HuH-7.5 (cell line): ENCODE measurements at regions not wholly inside any gene's neighbourhood (a gene's known extent, or its start where the extent isn't known, plus 50 kb on each side); places are given as distances from the start of the nearest gene placed in this dataset.
"Not testable (repeated sequence)": the region's sequence is repeated elsewhere in the genome, so short reads cannot be mapped to it uniquely, and the experiment has no call there.

Experiments
- DNase-seq: peaks from one replicate; pipeline ENCODE4 v3.0.0; 2011; ENCODE audit warnings: low spot score

GRCh38 chr2:184444623-184445223 is 153.6 kb upstream of the ZNF804A start:
- DNase-seq, result no peak

- DNase-seq, result no peak
Observed at GRCh38 chr2:184449760-184450159, 148.6 kb upstream of the ZNF804A start.

- no peak for DNase-seq
Observed at GRCh38 chr2:184452907-184453306, 145.4 kb upstream of the ZNF804A start.

- DNase-seq, result no peak
Observed at GRCh38 chr2:184455624-184456023, 142.7 kb upstream of the ZNF804A start.

- DNase-seq, result not testable (repeated sequence)
Observed at GRCh38 chr2:184456693-184457092, 141.6 kb upstream of the ZNF804A start.

- DNase-seq, result peak; percentile 5
Observed at GRCh38 chr2:184463102-184463865, 135.0 kb upstream of the ZNF804A start.

GRCh38 chr2:184463866-184464248 is 134.5 kb upstream of the ZNF804A start:
- DNase-seq, result no peak

- DNase-seq, result no peak
Observed at GRCh38 chr2:184468826-184469225, 129.5 kb upstream of the ZNF804A start.

- no peak for DNase-seq
Observed at GRCh38 chr2:184472481-184472880, 125.8 kb upstream of the ZNF804A start.

GRCh38 chr2:184481865-184482264 is 116.5 kb upstream of the ZNF804A start:
- DNase-seq, result no peak

- no peak for DNase-seq
Observed at GRCh38 chr2:184498936-184499335, 99.4 kb upstream of the ZNF804A start.

GRCh38 chr2:184504252-184504651 is 94.1 kb upstream of the ZNF804A start:
- DNase-seq, result no peak

GRCh38 chr2:184507254-184507653 is 91.1 kb upstream of the ZNF804A start:
- no peak for DNase-seq

GRCh38 chr2:184517402-184517801 is 80.9 kb upstream of the ZNF804A start:
- DNase-seq, result no peak

- no peak for DNase-seq
Observed at GRCh38 chr2:184520441-184520840, 77.9 kb upstream of the ZNF804A start.

- DNase-seq, result no peak
Observed at GRCh38 chr2:184523732-184524131, 74.6 kb upstream of the ZNF804A start.

GRCh38 chr2:184524551-184525382 is 73.6 kb upstream of the ZNF804A start:
- DNase-seq, result no peak

GRCh38 chr2:184527058-184527457 is 71.3 kb upstream of the ZNF804A start:
- DNase-seq, result no peak

- no peak for DNase-seq
Observed at GRCh38 chr2:184528119-184528518, 70.2 kb upstream of the ZNF804A start.

- no peak for DNase-seq
Observed at GRCh38 chr2:184530239-184530638, 68.1 kb upstream of the ZNF804A start.

- no peak for DNase-seq
Observed at GRCh38 chr2:184530959-184531358, 67.4 kb upstream of the ZNF804A start.

GRCh38 chr2:184532551-184532950 is 65.8 kb upstream of the ZNF804A start:
- DNase-seq, result no peak

GRCh38 chr2:184534986-184535385 is 63.3 kb upstream of the ZNF804A start:
- DNase-seq, result no peak
